Colonic mucosa (tissue), 4 donors: ENCODE measurements at regions not wholly inside any gene's neighbourhood (a gene's known extent, or its start where the extent isn't known, plus 50 kb on each side); places are given as distances from the start of the nearest gene placed in this dataset.
A peak's percentile ranks its signal among the peaks of the same experiment; 100 is the strongest.

Source experiments
- DNase-seq: peaks from one replicate; pipeline ENCODE4 v3.0.0-alpha.2; 2020
- H3K27ac ChIP-seq: fragments of 200-600 bp; one replicate; pipeline ENCODE4 v1.8.0; 2021
- H3K27me3 ChIP-seq: fragments of 200-600 bp; one replicate; pipeline ENCODE4 v1.8.0; 2021
- H3K36me3 ChIP-seq: fragments of 200-600 bp; one replicate; pipeline ENCODE4 v1.8.0; 2021
- H3K4me1 ChIP-seq: fragments of 200-600 bp; one replicate; pipeline ENCODE4 v1.8.0; 2021; ENCODE audit warnings: mild to moderate bottlenecking
- H3K4me3 ChIP-seq: fragments of 200-600 bp; one replicate; pipeline ENCODE4 v1.8.0; 2021
- H3K9ac ChIP-seq, 2 donors: one replicate each; pipeline ENCODE4 v1.7.0; 2013; ENCODE audit warnings: control low read depth in 2 of 2, low read depth in 2 of 2, low read length in 2 of 2
- H3K9me3 ChIP-seq: fragments of 200-600 bp; one replicate; pipeline ENCODE4 v1.8.0; 2021
- intact Hi-C: fragments of 100-400 bp; cut with DNase I; formaldehyde crosslinking; loops from one replicate; pipeline ENCODE4 v1.14.1; 2022
- TF ChIP-seq, protein P1 (sequence below): fragments of 200-600 bp; IDR thresholded peaks from one replicate; pipeline ENCODE4 v1.8.0; 2022; ENCODE audit warnings: antibody characterized with exemption, mild to moderate bottlenecking
- donor health status: healthy.
- donor health status: DM: no; HTN: no; CAD: no.
- donor health status: DM: no; HTN: no; CAD: no.

GRCh38 chr15:70491201-70491621 is 272.1 kb downstream of the UACA start:
- TF ChIP-seq, protein P1, sequence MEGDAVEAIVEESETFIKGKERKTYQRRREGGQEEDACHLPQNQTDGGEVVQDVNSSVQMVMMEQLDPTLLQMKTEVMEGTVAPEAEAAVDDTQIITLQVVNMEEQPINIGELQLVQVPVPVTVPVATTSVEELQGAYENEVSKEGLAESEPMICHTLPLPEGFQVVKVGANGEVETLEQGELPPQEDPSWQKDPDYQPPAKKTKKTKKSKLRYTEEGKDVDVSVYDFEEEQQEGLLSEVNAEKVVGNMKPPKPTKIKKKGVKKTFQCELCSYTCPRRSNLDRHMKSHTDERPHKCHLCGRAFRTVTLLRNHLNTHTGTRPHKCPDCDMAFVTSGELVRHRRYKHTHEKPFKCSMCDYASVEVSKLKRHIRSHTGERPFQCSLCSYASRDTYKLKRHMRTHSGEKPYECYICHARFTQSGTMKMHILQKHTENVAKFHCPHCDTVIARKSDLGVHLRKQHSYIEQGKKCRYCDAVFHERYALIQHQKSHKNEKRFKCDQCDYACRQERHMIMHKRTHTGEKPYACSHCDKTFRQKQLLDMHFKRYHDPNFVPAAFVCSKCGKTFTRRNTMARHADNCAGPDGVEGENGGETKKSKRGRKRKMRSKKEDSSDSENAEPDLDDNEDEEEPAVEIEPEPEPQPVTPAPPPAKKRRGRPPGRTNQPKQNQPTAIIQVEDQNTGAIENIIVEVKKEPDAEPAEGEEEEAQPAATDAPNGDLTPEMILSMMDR = no peak
- Histone ChIP-seq H3K4me3 (no peak overlapping the region), H3K36me3 (no peaks in the 10 kb centered on the region), H3K9me3 (no peaks in the 10 kb centered on the region), H3K9ac (no peak overlapping the region), H3K4me1 (no peaks in the 10 kb centered on the region), H3K27ac (no peak overlapping the region), H3K27me3 (no peaks in the 10 kb centered on the region)
- DNase-seq = no peak
- intact Hi-C loops = no loop called here

DNA sequence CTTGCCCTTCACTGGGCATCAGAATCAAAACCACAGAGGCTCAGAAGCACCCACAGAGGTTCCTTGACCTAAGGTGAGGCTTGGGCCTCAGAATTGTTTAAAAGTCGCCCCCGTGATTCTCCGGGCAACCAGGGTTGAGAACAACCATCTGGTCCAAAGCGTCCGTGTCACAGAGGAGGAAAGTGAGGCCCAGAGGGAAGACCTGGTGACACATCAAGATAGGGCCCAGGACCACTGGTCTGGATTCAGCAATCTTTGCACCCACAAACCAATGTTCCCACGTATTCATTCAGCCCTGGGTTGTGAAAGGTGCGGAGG is 272.6 kb downstream of the UACA start:
- no peaks in the 10 kb centered on the region for H3K9me3 ChIP-seq
- no peak overlapping the region for H3K4me3 ChIP-seq
- TF ChIP-seq, protein P1 = no peak
- H3K9ac ChIP-seq = no peak overlapping the region
- H3K4me1 ChIP-seq = no peaks in the 10 kb centered on the region
- no peak for DNase-seq
- no peak overlapping the region for H3K27ac ChIP-seq
- H3K36me3 ChIP-seq = no peaks in the 10 kb centered on the region
- intact Hi-C loops = no loop called here
- no peaks in the 10 kb centered on the region for H3K27me3 ChIP-seq

- no peak for DNase-seq
- H3K4me3 ChIP-seq = no peak overlapping the region
- H3K9ac ChIP-seq = no peak overlapping the region
- intact Hi-C loops = no loop called here
- H3K4me1 ChIP-seq = no peaks in the 10 kb centered on the region
- H3K27me3 ChIP-seq = no peaks in the 10 kb centered on the region
- no peaks in the 10 kb centered on the region for H3K36me3 ChIP-seq
- no peaks in the 10 kb centered on the region for H3K9me3 ChIP-seq
- no peak overlapping the region for H3K27ac ChIP-seq
- TF ChIP-seq, protein P1 = no peak
Measured at GRCh38 chr15:70490148-70490837, 273.1 kb downstream of the UACA start.

DNA sequence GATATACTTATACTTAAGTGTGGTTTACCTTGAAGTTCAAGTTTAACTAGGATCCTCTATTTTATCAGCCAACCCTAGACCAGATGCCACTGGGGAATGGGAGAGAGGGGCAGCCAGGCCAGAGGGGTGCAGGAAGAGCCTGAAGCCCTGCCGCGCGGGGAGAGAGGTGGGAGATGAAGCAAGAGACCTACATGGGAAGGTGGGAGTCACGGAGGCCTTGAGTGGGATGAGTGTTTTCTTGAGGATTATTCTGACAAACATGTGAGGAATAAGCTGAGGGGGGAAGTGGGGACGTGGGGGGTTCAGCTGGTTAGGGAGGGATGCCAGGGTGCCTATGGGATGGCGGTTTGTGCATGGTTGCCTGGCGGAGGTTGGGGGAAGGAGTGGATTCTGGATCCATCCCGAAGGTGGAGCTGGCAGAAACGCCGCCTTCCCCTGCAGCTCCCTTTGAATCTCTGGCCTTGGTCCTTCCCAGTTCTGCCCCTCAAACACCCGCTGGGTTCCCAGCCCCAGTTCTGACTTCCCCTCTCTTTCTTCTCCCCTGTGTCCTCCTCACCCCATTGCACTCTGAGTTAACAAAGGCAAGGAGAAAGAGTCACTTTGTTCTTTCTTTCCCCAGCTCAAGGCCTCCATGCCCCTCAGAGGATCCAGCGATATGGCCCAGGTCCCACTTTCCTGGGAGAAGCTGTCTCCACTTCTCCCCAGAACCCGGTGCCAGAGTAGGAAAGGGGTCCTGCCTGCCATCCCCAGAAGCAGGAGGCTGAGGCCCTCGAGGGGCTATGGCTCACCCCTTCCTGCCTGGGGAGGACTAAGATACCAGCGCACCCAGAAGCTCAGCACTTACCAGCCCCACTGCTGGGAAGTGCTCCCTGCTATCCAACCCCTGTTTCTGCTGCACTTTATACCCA is 274.2 kb downstream of the UACA start:
- intact Hi-C loops = loop anchor here (5.0 to 10.0 kb wide), 3 partner anchors 914 to 1012 kb away; no protein-coding TSS in a partner anchor
- Histone ChIP-seq H3K36me3 (no peaks in the 10 kb centered on the region), H3K27me3 (no peaks in the 10 kb centered on the region), H3K27ac (no peak overlapping the region), H3K9me3 (no peaks in the 10 kb centered on the region), H3K9ac (no peak overlapping the region), H3K4me3 (no peak overlapping the region), H3K4me1 (no peaks in the 10 kb centered on the region)
- TF ChIP-seq, protein P1 = no peak
- DNase-seq = no peak

- TF ChIP-seq, protein P1 = peak; percentile 97
- Histone ChIP-seq H3K4me1 (no peaks in the 10 kb centered on the region), H3K36me3 (no peaks in the 10 kb centered on the region), H3K4me3 (no peak overlapping the region), H3K27me3 (no peaks in the 10 kb centered on the region), H3K27ac (no peak overlapping the region), H3K9ac (no peak overlapping the region), H3K9me3 (no peaks in the 10 kb centered on the region)
- peak; percentile 75 for DNase-seq
- intact Hi-C loops = loop anchor here (5.0 to 10.0 kb wide), 3 partner anchors 913 to 1011 kb away; no protein-coding TSS in a partner anchor
Measured at GRCh38 chr15:70488002-70488605, 275.3 kb downstream of the UACA start.
